ENCODE measurements at regions not wholly inside any gene's neighbourhood (a gene's known extent, or its start where the extent isn't known, plus 50 kb on each side); places are given as distances from the start of the nearest gene placed in this dataset.

DNA sequence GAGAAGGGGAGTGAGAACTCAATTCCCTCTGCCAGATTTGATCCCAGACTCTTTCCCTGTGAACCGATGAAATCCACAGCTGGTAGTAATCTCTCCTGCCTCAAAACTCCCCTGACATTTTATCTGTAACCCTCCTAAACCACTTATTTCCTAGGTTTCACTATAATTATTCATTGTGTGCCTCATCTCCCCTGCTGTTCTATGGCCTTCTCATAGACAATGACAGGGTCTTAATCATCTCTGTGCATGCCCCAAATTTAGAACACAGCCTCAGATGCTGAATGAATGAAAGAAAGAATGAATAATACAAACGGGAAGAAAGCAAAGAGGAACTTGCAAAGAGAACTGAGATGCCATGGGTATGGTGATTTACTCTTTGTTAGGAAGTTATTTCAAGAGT is 451.1 kb downstream of the HS3ST3B1 start:
- DNase-seq (ENCODE audit: low spot score), result no peak
- H3K9me3 ChIP-seq (ENCODE audit: severe bottlenecking), result no peaks in the 10 kb centered on the region

GRCh38 chr17:14750866-14751265 is 450.0 kb downstream of the HS3ST3B1 start:
- no peak overlapping the region for H3K4me3 ChIP-seq (ENCODE audit: severe bottlenecking)
- no peak for ATAC-seq (ENCODE audit: low read depth)
- no peak for DNase-seq (ENCODE audit: low spot score)
- TF ChIP-seq CTCF (IDR thresholded peaks at IDR 0.05; ENCODE audit: poor library complexity, severe bottlenecking), result no peak
- H3K27ac ChIP-seq (ENCODE audit: poor library complexity, severe bottlenecking), result no peak overlapping the region
- H3K36me3 ChIP-seq (ENCODE audit: low read depth), result no peaks in the 10 kb centered on the region
- no peaks in the 10 kb centered on the region for H3K4me1 ChIP-seq (ENCODE audit: insufficient read depth, poor library complexity, severe bottlenecking)
- H3K9me3 ChIP-seq (ENCODE audit: severe bottlenecking), result no peaks in the 10 kb centered on the region
- H3K27me3 ChIP-seq (ENCODE audit: insufficient read depth, poor library complexity, severe bottlenecking), result no peaks in the 10 kb centered on the region

More for the DNA sequence above, 451.1 kb downstream of the HS3ST3B1 start:
- no peak overlapping the region for H3K27ac ChIP-seq (ENCODE audit: poor library complexity, severe bottlenecking)
- ATAC-seq (ENCODE audit: low read depth), result no peak
- TF ChIP-seq CTCF (IDR thresholded peaks at IDR 0.05; ENCODE audit: poor library complexity, severe bottlenecking), result no peak
- H3K27me3 ChIP-seq (ENCODE audit: insufficient read depth, poor library complexity, severe bottlenecking), result no peaks in the 10 kb centered on the region
- no peaks in the 10 kb centered on the region for H3K4me1 ChIP-seq (ENCODE audit: insufficient read depth, poor library complexity, severe bottlenecking)
- no peaks in the 10 kb centered on the region for H3K36me3 ChIP-seq (ENCODE audit: low read depth)
- H3K4me3 ChIP-seq (ENCODE audit: severe bottlenecking), result no peak overlapping the region

GRCh38 chr17:14749269-14749668 is 448.4 kb downstream of the HS3ST3B1 start:
- Histone ChIP-seq H3K4me1 (ENCODE audit: insufficient read depth, poor library complexity, severe bottlenecking) (peaks cover 12% of the 10 kb centered on the region), H3K27ac (ENCODE audit: poor library complexity, severe bottlenecking) (no peak overlapping the region), H3K4me3 (ENCODE audit: severe bottlenecking) (no peak overlapping the region), H3K36me3 (ENCODE audit: low read depth) (no peaks in the 10 kb centered on the region), H3K27me3 (ENCODE audit: insufficient read depth, poor library complexity, severe bottlenecking) (no peaks in the 10 kb centered on the region), H3K9me3 (ENCODE audit: severe bottlenecking) (no peaks in the 10 kb centered on the region)
- DNase-seq (ENCODE audit: low spot score), result no peak
- no peak for ATAC-seq (ENCODE audit: low read depth)
- TF ChIP-seq CTCF (IDR thresholded peaks at IDR 0.05; ENCODE audit: poor library complexity, severe bottlenecking), result no peak

- peak; percentile 77 for ATAC-seq (ENCODE audit: low read depth)
- TF ChIP-seq CTCF (IDR thresholded peaks at IDR 0.05; ENCODE audit: poor library complexity, severe bottlenecking), result no peak
Observed at GRCh38 chr17:14748036-14748710, 447.3 kb downstream of the HS3ST3B1 start.

DNA sequence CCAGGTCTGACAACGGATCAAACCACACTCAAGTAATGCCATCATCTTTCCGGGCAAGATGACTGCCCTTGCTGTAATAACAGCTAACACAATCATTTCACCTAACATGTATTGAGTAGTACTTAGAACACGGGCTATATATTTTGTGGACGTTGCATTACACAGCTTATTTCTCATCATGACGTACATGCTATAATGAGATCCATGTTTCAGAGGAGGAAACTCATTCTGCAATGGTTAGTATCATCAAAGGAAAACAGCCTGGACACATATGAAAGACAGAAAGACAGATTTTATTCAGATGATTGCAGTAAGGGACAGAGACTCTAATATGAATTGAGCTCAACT is 446.7 kb downstream of the HS3ST3B1 start:
- no peak overlapping the region for H3K27ac ChIP-seq (ENCODE audit: poor library complexity, severe bottlenecking)

More at GRCh38 chr17:14748036-14748710, 447.3 kb downstream of the HS3ST3B1 start:
- Histone ChIP-seq H3K4me1 (ENCODE audit: insufficient read depth, poor library complexity, severe bottlenecking) (peaks cover 12% of the 10 kb centered on the region), H3K36me3 (ENCODE audit: low read depth) (no peaks in the 10 kb centered on the region), H3K9me3 (ENCODE audit: severe bottlenecking) (no peaks in the 10 kb centered on the region), H3K4me3 (ENCODE audit: severe bottlenecking) (no peak overlapping the region), H3K27ac (ENCODE audit: poor library complexity, severe bottlenecking) (no peak overlapping the region), H3K27me3 (ENCODE audit: insufficient read depth, poor library complexity, severe bottlenecking) (no peaks in the 10 kb centered on the region)
- DNase-seq (ENCODE audit: low spot score), result no peak

More for the DNA sequence above, 446.7 kb downstream of the HS3ST3B1 start:
- Histone ChIP-seq H3K4me3 (ENCODE audit: severe bottlenecking) (no peak overlapping the region), H3K4me1 (ENCODE audit: insufficient read depth, poor library complexity, severe bottlenecking) (peaks cover 12% of the 10 kb centered on the region), H3K9me3 (ENCODE audit: severe bottlenecking) (no peaks in the 10 kb centered on the region), H3K27me3 (ENCODE audit: insufficient read depth, poor library complexity, severe bottlenecking) (no peaks in the 10 kb centered on the region), H3K36me3 (ENCODE audit: low read depth) (no peaks in the 10 kb centered on the region)
- TF ChIP-seq CTCF (IDR thresholded peaks at IDR 0.05; ENCODE audit: poor library complexity, severe bottlenecking), result no peak
- ATAC-seq (ENCODE audit: low read depth) (no peak), DNase-seq (ENCODE audit: low spot score) (no peak)

Measured in RWPE2 (cell line).